ENCODE measurements at regions not wholly inside any gene's neighbourhood (a gene's known extent, or its start where the extent isn't known, plus 50 kb on each side); places are given as distances from the start of the nearest gene placed in this dataset.

GRCh38 chr11:64485074-64485473 lies 70.7 kb upstream of the SLC22A11 start:
- no peak for DNase-seq (ENCODE audit: low spot score)

GRCh38 chr11:64489831-64490441 lies 65.8 kb upstream of the SLC22A11 start:
- Mint-ChIP-seq H3K4me1 (peaks cover 18% of the 10 kb centered on the region), H3K36me3 (no peaks in the 10 kb centered on the region), H3K9me3 (peaks cover 5% of the 10 kb centered on the region), H3K27me3 (ENCODE audit: insufficient read depth, low read depth) (peaks cover 22% of the 10 kb centered on the region), H3K27ac (no peak overlapping the region), H3K4me3 (peak overlapping the region; percentile 58)
- H3F3A ChIP-seq (ENCODE audit: low read depth) = no peaks in the 10 kb centered on the region
- no peaks in the 10 kb centered on the region for H3K4me1 ChIP-seq
- no peak overlapping the region for H3K4me3 ChIP-seq
- peak overlapping the region; percentile 62 for H3K4me2 ChIP-seq
- peak overlapping the region; percentile 82 for H2AFZ ChIP-seq (replicated peaks)
- peaks cover 55% of the 10 kb centered on the region for H3K27me3 ChIP-seq
- H3K9ac ChIP-seq = no peak overlapping the region
- peak; percentile 92 for DNase-seq (ENCODE audit: low spot score)
- TF ChIP-seq EZH2phosphoT487 (IDR thresholded peaks at IDR 0.05) (no peak), EZH2 (IDR thresholded peaks at IDR 0.05) (no peak), CTCF (IDR thresholded peaks at IDR 0.05) (peak; percentile 95)
- H4K20me1 ChIP-seq (ENCODE audit: low read depth) = no peaks in the 10 kb centered on the region
- no peaks in the 10 kb centered on the region for H3K36me3 ChIP-seq
- no peaks in the 10 kb centered on the region for H3K9me3 ChIP-seq (ENCODE audit: low read depth)
- H3K27ac ChIP-seq = no peak overlapping the region
- H3K79me2 ChIP-seq (ENCODE audit: low read depth) = no peaks in the 10 kb centered on the region

More at GRCh38 chr11:64485074-64485473, 70.7 kb upstream of the SLC22A11 start:
- Histone ChIP-seq H3K27ac (no peak overlapping the region), H3F3A (ENCODE audit: low read depth) (no peaks in the 10 kb centered on the region), H4K20me1 (ENCODE audit: low read depth) (no peaks in the 10 kb centered on the region), H3K4me3 (no peak overlapping the region), H3K4me1 (no peaks in the 10 kb centered on the region), H3K9me3 (ENCODE audit: low read depth) (no peaks in the 10 kb centered on the region), H2AFZ (replicated peaks) (no peak overlapping the region), H3K36me3 (no peaks in the 10 kb centered on the region), H3K79me2 (ENCODE audit: low read depth) (no peaks in the 10 kb centered on the region), H3K4me2 (no peak overlapping the region), H3K27me3 (peaks cover 11% of the 10 kb centered on the region), H3K9ac (no peak overlapping the region)
- no peaks in the 10 kb centered on the region for H3K9me3 Mint-ChIP-seq
- H3K27me3 Mint-ChIP-seq (ENCODE audit: insufficient read depth, low read depth) = peaks cover 10% of the 10 kb centered on the region
- H3K27ac Mint-ChIP-seq = peak overlapping the region; percentile 23
- no peaks in the 10 kb centered on the region for H3K36me3 Mint-ChIP-seq
- H3K4me3 Mint-ChIP-seq = no peak overlapping the region
- peaks cover 8% of the 10 kb centered on the region for H3K4me1 Mint-ChIP-seq
- TF ChIP-seq CTCF (IDR thresholded peaks at IDR 0.05) (no peak), EZH2phosphoT487 (IDR thresholded peaks at IDR 0.05) (no peak), EZH2 (IDR thresholded peaks at IDR 0.05) (no peak)

- H3K9ac ChIP-seq = no peak overlapping the region
- H3K4me1 Mint-ChIP-seq = peaks cover 18% of the 10 kb centered on the region
- no peak overlapping the region for H3K27ac ChIP-seq
- H3K9me3 Mint-ChIP-seq = peaks cover 5% of the 10 kb centered on the region
- H3K4me3 ChIP-seq = no peak overlapping the region
- no peaks in the 10 kb centered on the region for H3K36me3 ChIP-seq
- TF ChIP-seq CTCF (IDR thresholded peaks at IDR 0.05) (no peak), EZH2phosphoT487 (IDR thresholded peaks at IDR 0.05) (no peak), EZH2 (IDR thresholded peaks at IDR 0.05) (no peak)
- H3K4me1 ChIP-seq = no peaks in the 10 kb centered on the region
- peak overlapping the region; percentile 58 for H3K4me3 Mint-ChIP-seq
- DNase-seq (ENCODE audit: low spot score) = no peak
- no peak overlapping the region for H2AFZ ChIP-seq (replicated peaks)
- no peaks in the 10 kb centered on the region for H3K36me3 Mint-ChIP-seq
- H3F3A ChIP-seq (ENCODE audit: low read depth) = no peaks in the 10 kb centered on the region
- H3K4me2 ChIP-seq = peak overlapping the region; percentile 62
- H3K27me3 Mint-ChIP-seq (ENCODE audit: insufficient read depth, low read depth) = peaks cover 20% of the 10 kb centered on the region
- H3K9me3 ChIP-seq (ENCODE audit: low read depth) = no peaks in the 10 kb centered on the region
- peak overlapping the region; percentile 63 for H3K27ac Mint-ChIP-seq
- no peaks in the 10 kb centered on the region for H3K79me2 ChIP-seq (ENCODE audit: low read depth)
- no peaks in the 10 kb centered on the region for H4K20me1 ChIP-seq (ENCODE audit: low read depth)
- H3K27me3 ChIP-seq = peaks cover 56% of the 10 kb centered on the region
Observed at GRCh38 chr11:64490562-64491216, 65.1 kb upstream of the SLC22A11 start.
